Activated naive CD4-positive, alpha-beta T cell treated with anti-CD3 and anti-CD28 coated beads, Interleukin-2, amount 10 ng/mL, durations not matched to agents 7 days and 5 days (primary cell): ENCODE measurements at regions not wholly inside any gene's neighbourhood (a gene's known extent, or its start where the extent isn't known, plus 50 kb on each side); places are given as distances from the start of the nearest gene placed in this dataset.
"Not testable (repeated sequence)": the region's sequence is repeated elsewhere in the genome, so short reads cannot be mapped to it uniquely, and the experiment has no call there.

Source experiments
- CTCF ChIA-PET: fragments of 350-600 bp; sonication (Branson Sonifier 250); formaldehyde crosslinking; loops from one replicate; lab custom pipeline; 2021; ENCODE audit warnings: antibody characterized with exemption; lab: Charles Lee
- DNase-seq: peaks from one replicate; pipeline ENCODE4 v3.0.0-alpha.2; 2020
- H3K27ac Mint-ChIP-seq: one replicate; pipeline ENCODE4 v1.8.0; 2021; ENCODE audit warnings: mild to moderate bottlenecking, moderate library complexity, mixed read lengths
- H3K27me3 Mint-ChIP-seq: one replicate; pipeline ENCODE4 v1.8.0; 2021; ENCODE audit warnings: mild to moderate bottlenecking, mixed read lengths
- H3K36me3 Mint-ChIP-seq: one replicate; pipeline ENCODE4 v1.8.0; 2021; ENCODE audit warnings: mixed read lengths
- H3K4me1 Mint-ChIP-seq: one replicate; pipeline ENCODE4 v1.8.0; 2021; ENCODE audit warnings: mixed read lengths
- H3K4me3 Mint-ChIP-seq: one replicate; pipeline ENCODE4 v1.8.0; 2021; ENCODE audit warnings: mild to moderate bottlenecking, moderate library complexity, mixed read lengths
- H3K9me3 Mint-ChIP-seq: one replicate; pipeline ENCODE4 v1.8.0; 2021; ENCODE audit warnings: mixed read lengths

DNA sequence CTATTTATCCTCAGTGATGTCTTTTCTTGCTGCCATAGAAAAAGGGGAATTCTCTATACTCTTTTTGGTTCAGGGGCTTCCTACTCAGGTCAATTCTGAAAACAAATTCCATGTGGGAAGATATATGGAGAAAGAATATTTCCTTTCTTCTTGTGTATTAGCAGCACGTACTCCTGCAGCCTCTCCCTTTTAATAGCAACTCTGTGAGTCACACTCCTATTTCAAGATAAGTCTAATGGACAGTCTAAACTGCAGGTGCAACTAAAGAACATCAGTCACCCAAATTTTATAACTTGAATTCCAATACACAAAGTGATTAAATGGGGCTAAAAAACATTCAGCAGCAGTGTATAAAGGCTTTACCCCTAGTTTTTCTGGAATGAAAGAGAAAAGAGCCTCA is 942.2 kb downstream of the CNTNAP5 start:
- DNase-seq, result no peak
- no peak overlapping the region for H3K27ac Mint-ChIP-seq
- no peak overlapping the region for H3K4me3 Mint-ChIP-seq
- H3K27me3 Mint-ChIP-seq, result no peaks in the 10 kb centered on the region
- H3K9me3 Mint-ChIP-seq, result peaks cover 5% of the 10 kb centered on the region
- no peaks in the 10 kb centered on the region for H3K36me3 Mint-ChIP-seq
- CTCF ChIA-PET, result no interaction called here
- no peaks in the 10 kb centered on the region for H3K4me1 Mint-ChIP-seq

DNA sequence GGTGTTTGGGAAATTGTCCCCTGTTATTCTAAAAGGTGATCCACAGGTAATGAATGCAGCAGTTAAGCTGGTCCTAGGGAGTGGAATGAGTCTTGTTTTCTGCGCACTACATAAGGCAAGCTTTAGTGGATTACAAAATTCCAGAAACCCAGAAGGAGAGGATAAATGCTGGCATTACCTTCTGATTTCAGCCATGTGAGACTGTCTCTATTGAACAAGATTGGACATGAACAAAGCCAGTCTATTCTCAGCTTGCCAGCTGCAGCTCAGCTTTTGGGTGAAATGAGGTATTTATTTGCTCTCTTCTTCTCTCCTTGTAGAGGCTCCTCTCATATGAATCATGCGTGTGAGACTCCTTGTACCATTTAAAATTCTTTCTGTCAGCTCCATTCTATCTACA is 944.9 kb downstream of the CNTNAP5 start:
- no peaks in the 10 kb centered on the region for H3K36me3 Mint-ChIP-seq
- CTCF ChIA-PET, result no interaction called here
- H3K27me3 Mint-ChIP-seq, result no peaks in the 10 kb centered on the region
- H3K4me1 Mint-ChIP-seq, result no peaks in the 10 kb centered on the region
- no peak for DNase-seq
- no peak overlapping the region for H3K4me3 Mint-ChIP-seq
- no peak overlapping the region for H3K27ac Mint-ChIP-seq
- peaks cover 2% of the 10 kb centered on the region for H3K9me3 Mint-ChIP-seq

DNA sequence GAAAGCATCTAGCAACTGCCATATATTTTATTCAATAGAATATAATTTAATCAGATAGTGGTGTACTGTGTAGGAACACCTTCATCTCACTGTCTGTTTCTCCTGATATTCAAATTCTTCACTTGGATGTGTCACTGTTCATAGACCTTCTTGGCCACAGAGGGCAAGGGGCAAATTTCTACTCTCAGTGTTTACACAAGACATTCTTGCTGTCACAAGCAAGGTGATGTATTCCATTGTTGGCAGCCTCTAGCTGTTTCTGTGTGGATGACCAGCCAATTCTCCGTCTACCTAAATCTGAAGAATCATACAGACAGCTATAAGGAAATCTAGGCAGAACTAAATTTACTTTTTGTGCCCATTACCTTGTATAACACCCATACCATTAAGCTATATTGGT is 948.3 kb downstream of the CNTNAP5 start:
- CTCF ChIA-PET, result no interaction called here
- Mint-ChIP-seq H3K36me3 (no peaks in the 10 kb centered on the region), H3K9me3 (peaks cover 2% of the 10 kb centered on the region), H3K4me1 (no peaks in the 10 kb centered on the region), H3K27me3 (no peaks in the 10 kb centered on the region), H3K4me3 (no peak overlapping the region), H3K27ac (no peak overlapping the region)
- DNase-seq, result no peak

DNA sequence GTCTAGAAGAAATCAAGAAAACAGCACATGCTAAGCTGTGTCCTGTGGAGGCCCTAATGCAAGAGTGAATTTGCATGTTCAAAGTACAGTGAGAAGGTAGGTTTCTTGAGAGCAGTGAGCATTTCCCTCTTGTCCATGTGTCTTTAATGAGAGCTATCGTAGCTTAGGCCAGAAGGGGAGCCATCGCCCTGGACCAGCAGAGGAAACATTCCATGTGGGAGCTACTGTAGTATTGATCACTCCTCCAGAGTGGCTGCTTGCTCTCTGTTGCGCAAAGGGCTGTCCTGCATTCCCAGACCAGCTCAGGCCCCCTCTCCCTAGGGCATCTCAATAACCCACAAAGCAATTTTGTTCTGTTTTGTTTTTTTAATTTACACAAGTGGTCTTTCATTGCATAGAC is 950.1 kb downstream of the CNTNAP5 start:
- CTCF ChIA-PET, result no interaction called here

DNA sequence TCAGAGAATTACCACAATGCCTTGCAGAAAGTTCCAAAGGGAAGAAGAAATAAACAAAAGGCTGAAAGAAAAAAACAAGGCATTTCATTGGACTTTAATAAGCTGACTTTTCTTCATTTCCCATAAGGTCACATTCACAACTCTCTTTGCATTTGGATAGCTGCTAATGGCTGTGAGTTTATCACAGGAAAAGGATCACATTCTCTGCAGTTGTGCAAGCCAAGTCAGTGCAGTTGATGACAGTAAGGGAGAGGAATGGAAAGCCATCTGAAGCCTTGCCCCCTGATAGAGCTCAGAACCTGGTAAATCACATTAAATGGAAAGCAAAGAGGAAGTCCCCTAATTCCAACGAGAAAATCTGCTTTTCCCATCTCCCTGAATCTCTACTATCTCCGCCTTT is 950.6 kb downstream of the CNTNAP5 start:
- H3K27me3 Mint-ChIP-seq, result no peaks in the 10 kb centered on the region
- no peak overlapping the region for H3K4me3 Mint-ChIP-seq
- no peaks in the 10 kb centered on the region for H3K36me3 Mint-ChIP-seq
- H3K9me3 Mint-ChIP-seq, result peaks cover 5% of the 10 kb centered on the region
- H3K27ac Mint-ChIP-seq, result no peak overlapping the region
- no peak for DNase-seq
- CTCF ChIA-PET, result no interaction called here
- H3K4me1 Mint-ChIP-seq, result no peaks in the 10 kb centered on the region

More for the DNA sequence above, 950.1 kb downstream of the CNTNAP5 start:
- DNase-seq, result no peak
- Mint-ChIP-seq H3K4me1 (no peaks in the 10 kb centered on the region), H3K27me3 (no peaks in the 10 kb centered on the region), H3K4me3 (no peak overlapping the region), H3K9me3 (peaks cover 5% of the 10 kb centered on the region), H3K27ac (no peak overlapping the region), H3K36me3 (no peaks in the 10 kb centered on the region)

DNA sequence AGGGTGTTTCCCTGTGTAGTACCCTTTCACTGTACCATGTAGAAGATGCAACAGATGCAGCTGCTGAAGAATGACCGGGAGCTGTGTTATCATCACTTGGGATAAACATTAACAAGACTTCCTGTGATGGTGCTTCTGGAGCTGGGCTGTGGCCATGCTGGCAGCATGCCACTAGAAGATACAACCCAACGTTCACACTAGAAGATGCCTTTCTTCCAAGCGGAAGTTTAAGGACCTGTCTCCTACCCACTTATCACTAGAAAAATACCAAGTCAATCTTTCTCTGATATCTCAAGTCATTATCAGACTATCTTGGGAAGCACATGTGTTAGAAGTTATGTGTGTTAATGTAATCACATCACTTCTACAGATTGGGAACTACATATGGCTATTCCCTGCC is 953.5 kb downstream of the CNTNAP5 start:
- no peak overlapping the region for H3K27ac Mint-ChIP-seq
- H3K4me3 Mint-ChIP-seq, result no peak overlapping the region
- H3K9me3 Mint-ChIP-seq, result peaks cover 5% of the 10 kb centered on the region
- H3K36me3 Mint-ChIP-seq, result no peaks in the 10 kb centered on the region
- no peaks in the 10 kb centered on the region for H3K27me3 Mint-ChIP-seq
- DNase-seq, result no peak
- H3K4me1 Mint-ChIP-seq, result no peaks in the 10 kb centered on the region
- CTCF ChIA-PET, result no interaction called here

DNA sequence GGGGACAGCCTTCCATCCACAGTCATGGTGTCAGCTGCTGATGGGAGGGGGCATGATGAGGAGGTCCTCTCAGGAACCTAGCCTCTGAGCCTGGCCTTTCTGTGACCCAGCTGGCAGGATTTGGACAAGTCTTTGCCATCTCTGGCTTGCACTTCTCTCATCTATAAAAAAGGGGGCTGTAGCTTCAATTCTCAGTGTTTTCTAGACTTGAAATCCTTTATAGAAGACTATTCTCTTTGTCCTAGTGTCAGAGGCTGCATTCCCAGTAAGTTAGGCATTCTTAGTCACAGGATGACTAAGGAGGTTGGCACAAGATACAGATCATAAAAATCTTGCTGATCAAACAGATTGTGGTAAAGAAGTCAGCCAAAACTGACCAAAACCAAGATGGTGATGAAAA is 958.5 kb downstream of the CNTNAP5 start:
- no peaks in the 10 kb centered on the region for H3K27me3 Mint-ChIP-seq
- no peak for DNase-seq
- H3K9me3 Mint-ChIP-seq, result peaks cover 10% of the 10 kb centered on the region
- H3K4me3 Mint-ChIP-seq, result no peak overlapping the region
- no peaks in the 10 kb centered on the region for H3K36me3 Mint-ChIP-seq
- CTCF ChIA-PET, result no interaction called here
- H3K27ac Mint-ChIP-seq, result no peak overlapping the region
- no peaks in the 10 kb centered on the region for H3K4me1 Mint-ChIP-seq

DNA sequence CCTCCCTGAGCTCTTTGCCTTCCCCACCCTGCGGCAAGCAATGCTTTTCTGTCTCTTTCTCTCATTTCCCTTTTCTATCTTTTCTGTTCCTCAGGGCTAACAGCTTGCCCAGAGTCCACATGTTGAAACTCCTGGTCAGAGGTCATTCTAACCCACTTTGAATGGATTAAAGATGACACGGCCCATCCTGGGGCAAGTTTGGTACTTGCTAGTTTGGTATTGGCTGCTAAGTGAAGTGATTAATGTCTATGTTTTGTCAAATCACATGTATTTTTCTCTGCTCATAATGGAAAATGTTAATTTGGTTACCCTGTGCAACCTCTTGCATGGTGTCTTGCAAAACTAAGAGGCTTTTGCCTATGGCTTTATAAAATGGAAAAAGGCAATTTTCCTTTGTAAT is 960.2 kb downstream of the CNTNAP5 start:
- Mint-ChIP-seq H3K4me1 (no peaks in the 10 kb centered on the region), H3K27ac (no peak overlapping the region), H3K27me3 (no peaks in the 10 kb centered on the region), H3K4me3 (no peak overlapping the region), H3K9me3 (peaks cover 10% of the 10 kb centered on the region), H3K36me3 (no peaks in the 10 kb centered on the region)
- no peak for DNase-seq
- CTCF ChIA-PET, result no interaction called here

DNA sequence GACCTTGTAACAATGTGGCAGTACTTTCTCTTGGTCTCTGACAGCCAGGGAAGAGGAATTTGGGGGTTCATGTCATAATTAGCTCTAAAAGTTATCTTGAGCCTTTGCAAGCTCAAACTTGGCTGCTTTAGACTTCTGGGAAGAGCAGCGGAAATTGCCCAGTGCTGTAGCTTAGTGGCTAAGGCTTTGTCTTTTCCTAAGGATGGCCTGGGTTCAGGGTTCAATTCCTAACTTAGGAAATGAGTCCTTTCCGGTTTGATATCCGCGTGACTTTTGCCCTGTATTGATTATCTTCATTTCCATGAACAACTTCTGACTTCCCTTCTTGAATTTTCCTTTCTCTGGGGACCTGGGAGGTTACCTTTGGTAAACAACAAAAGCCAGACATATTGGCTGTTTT is 961.0 kb downstream of the CNTNAP5 start:
- H3K27me3 Mint-ChIP-seq, result no peaks in the 10 kb centered on the region
- DNase-seq, result no peak
- H3K36me3 Mint-ChIP-seq, result no peaks in the 10 kb centered on the region
- no peaks in the 10 kb centered on the region for H3K4me1 Mint-ChIP-seq
- no peak overlapping the region for H3K4me3 Mint-ChIP-seq
- H3K27ac Mint-ChIP-seq, result no peak overlapping the region
- CTCF ChIA-PET, result no interaction called here
- peaks cover 8% of the 10 kb centered on the region for H3K9me3 Mint-ChIP-seq

DNA sequence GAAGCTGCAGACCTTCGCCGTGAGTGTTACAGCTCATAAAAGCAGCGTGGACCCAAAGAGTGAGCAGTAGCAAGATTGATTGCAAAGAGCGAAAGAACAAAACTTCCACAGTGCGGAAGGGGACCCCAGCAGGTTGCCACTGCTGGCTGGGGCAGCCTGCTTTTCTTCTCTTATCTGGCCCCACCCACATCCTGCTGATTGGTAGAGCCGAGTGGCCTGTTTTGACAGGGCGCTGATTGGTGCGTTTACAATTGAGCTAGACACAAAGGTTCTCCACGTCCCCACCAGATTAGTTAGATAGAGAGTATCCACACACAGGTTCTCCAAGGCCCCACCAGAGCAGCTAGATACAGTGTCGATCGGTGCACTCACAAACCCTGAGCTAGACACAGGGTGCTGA is 961.8 kb downstream of the CNTNAP5 start:
- H3K4me3 Mint-ChIP-seq, DNase-seq, H3K4me1 Mint-ChIP-seq, CTCF ChIA-PET, H3K27me3 Mint-ChIP-seq, H3K36me3 Mint-ChIP-seq, H3K27ac Mint-ChIP-seq, H3K9me3 Mint-ChIP-seq: not testable (repeated sequence)

DNA sequence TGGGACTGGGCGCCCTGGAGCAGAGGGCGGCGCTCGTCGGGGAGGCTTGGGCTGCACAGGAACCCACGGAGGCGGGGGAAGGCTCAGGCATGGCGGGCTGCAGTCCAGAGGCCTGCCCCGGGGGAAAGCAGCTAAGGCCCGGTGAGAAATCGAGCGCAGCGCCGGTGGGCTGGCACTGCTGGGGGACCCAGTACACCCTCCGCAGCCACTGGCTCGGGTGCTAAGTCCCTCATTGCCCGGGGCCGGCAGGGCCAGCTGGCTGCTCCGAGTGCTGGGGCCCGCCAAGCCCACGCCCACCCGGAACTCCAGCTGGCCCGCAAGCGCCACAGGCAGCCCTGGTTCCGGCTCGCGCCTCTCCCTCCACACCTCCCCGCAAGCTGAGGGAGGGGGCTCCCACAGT is 962.3 kb downstream of the CNTNAP5 start:
- H3K27me3 Mint-ChIP-seq, H3K4me1 Mint-ChIP-seq, CTCF ChIA-PET, DNase-seq, H3K4me3 Mint-ChIP-seq, H3K9me3 Mint-ChIP-seq, H3K36me3 Mint-ChIP-seq, H3K27ac Mint-ChIP-seq: not testable (repeated sequence)

DNA sequence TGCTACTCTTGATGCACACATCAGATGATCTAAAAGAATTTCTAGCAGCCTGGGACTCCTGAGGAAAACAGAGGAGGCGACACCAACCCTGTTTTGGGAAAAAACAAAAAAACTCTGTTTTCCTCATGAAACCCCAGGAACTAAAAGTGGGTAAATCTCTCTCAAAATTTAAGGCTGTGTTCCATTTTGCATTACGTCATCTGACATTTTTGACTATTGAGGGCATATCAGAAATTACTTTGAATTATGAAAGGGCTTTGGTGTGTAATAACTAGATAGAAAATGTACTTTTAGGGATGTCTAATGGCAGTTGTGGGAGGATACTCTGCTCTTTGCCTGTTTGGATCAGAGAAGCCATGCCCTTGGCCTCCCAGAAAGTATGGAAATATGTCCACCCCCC is 963.0 kb downstream of the CNTNAP5 start:
- no peak for DNase-seq
- Mint-ChIP-seq H3K36me3 (no peaks in the 10 kb centered on the region), H3K4me3 (no peak overlapping the region), H3K27ac (no peak overlapping the region), H3K27me3 (no peaks in the 10 kb centered on the region), H3K4me1 (no peaks in the 10 kb centered on the region), H3K9me3 (peaks cover 8% of the 10 kb centered on the region)
- CTCF ChIA-PET, result no interaction called here

DNA sequence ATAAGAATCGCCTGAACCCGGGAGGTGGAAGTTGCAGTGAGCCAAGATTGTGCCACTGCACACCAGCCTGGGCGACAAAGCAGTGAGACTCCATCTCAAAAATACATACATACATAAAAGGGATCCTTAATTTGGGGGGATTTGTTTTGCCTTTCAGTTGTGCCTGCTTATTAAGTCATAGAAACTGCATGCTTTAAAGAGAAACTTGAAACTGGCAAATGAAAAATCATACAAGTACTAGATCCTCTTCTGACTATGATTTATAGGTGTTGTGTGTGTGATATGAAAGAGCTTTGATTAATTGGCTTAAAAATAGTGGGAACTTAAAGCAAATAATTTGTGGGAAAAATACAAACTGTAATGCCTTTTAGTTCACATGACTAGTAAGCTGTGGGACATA is 963.7 kb downstream of the CNTNAP5 start:
- CTCF ChIA-PET, result no interaction called here

DNA sequence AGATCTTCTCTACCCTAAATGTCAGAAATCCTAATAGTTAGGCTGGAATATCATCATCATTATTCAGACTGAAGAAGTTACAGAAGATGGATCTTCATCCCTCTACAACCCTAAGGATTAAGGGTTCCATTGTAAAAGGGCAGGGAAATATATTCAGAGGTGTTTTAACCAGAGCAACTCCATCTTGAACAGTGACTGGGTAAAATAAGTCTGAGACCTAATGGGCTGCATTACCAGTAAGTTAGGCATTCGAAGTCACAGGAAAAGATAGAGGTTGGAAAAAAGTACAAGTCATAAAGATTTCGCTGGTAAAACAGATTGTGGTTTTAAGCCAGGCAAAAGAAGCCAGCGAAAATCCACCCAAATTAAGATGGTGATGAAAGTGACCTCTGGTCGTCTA is 968.7 kb downstream of the CNTNAP5 start:
- CTCF ChIA-PET, result no interaction called here
- Mint-ChIP-seq H3K9me3 (peaks cover 6% of the 10 kb centered on the region), H3K4me3 (no peak overlapping the region), H3K36me3 (no peaks in the 10 kb centered on the region), H3K4me1 (no peaks in the 10 kb centered on the region), H3K27ac (no peak overlapping the region), H3K27me3 (no peaks in the 10 kb centered on the region)
- DNase-seq, result no peak

More for the DNA sequence above, 963.7 kb downstream of the CNTNAP5 start:
- Mint-ChIP-seq H3K27me3 (no peaks in the 10 kb centered on the region), H3K36me3 (no peaks in the 10 kb centered on the region), H3K4me1 (no peaks in the 10 kb centered on the region), H3K9me3 (peaks cover 8% of the 10 kb centered on the region), H3K27ac (no peak overlapping the region), H3K4me3 (no peak overlapping the region)
- no peak for DNase-seq

DNA sequence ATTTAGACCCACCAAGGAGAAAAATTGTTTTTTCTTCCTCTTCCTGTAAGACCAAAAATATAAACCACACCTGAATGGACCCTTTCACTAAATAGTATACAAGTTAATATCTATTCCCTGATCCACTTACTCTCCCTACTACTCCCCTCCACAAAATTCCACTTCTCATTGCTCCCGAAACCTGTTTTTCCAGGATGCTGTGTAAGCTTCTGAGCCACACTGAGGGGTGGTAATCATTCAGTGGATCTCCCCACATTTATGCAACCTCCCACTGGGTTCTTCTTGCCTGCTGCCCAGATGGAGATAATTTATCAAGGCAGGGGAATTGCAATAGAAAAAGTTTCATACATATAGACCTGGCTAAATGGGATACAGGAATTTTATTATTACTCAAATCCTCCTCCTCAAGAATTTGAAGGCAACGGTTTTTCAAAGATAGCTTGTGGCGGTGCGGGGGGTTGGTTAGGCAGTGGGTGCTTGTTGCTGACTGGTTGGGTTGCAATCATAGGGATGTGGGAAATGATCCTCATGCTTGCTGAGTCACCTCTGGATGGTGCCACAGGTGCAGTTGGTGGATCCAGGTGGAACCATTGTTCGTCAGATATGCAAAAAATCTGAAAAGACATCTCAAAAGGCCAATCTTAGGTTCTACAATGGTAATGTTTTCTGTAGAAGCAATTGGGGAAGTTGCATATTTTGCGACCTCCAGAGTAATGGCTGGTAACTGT is 970.3 kb downstream of the CNTNAP5 start:
- DNase-seq, result no peak
- Mint-ChIP-seq H3K9me3 (peaks cover 3% of the 10 kb centered on the region), H3K4me3 (no peak overlapping the region), H3K27me3 (no peaks in the 10 kb centered on the region), H3K27ac (no peak overlapping the region), H3K4me1 (no peaks in the 10 kb centered on the region), H3K36me3 (no peaks in the 10 kb centered on the region)
- CTCF ChIA-PET, result no interaction called here

DNA sequence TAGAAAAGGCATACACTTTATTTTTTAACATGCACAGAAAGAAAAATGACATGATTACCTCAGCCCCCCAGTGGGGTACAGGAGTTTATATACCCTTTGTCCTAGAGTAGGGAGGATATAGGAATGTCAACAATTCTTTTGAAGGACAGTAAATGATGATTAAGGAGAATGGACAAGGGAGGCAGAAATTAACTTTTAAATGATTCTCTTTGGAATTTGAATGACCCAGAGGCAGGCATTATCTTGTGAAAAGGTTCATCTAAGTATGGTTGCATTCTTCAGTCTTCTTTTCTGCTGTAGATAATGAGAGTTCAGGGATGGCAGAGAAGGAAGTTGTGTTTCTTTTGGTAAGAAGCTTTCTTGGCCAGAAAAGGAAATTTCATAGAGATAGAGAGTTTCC is 971.3 kb downstream of the CNTNAP5 start:
- Mint-ChIP-seq H3K36me3 (no peaks in the 10 kb centered on the region), H3K4me3 (no peak overlapping the region), H3K4me1 (no peaks in the 10 kb centered on the region), H3K27me3 (no peaks in the 10 kb centered on the region), H3K9me3 (peaks cover 3% of the 10 kb centered on the region), H3K27ac (no peak overlapping the region)
- DNase-seq, result no peak
- CTCF ChIA-PET, result no interaction called here
